Erythroblast (primary cell): ENCODE measurements at regions not wholly inside any gene's neighbourhood (a gene's known extent, or its start where the extent isn't known, plus 50 kb on each side); places are given as distances from the start of the nearest gene placed in this dataset.

ENCODE experiments used
- DNase-seq, 2 experiments: peaks; one replicate each; lab custom pipeline; 2025; lab: John Stamatoyannopoulos, UW
- GATA1 ChIP-seq: IDR thresholded peaks from 2 replicates; pipeline ENCODE4 v1.6.1; 2011; ENCODE audit warnings: low read depth, mild to moderate bottlenecking, control low read depth, low read length, moderate library complexity
- POLR2A ChIP-seq: IDR thresholded peaks from 2 replicates; pipeline ENCODE4 v1.6.1; 2011; ENCODE audit warnings: mild to moderate bottlenecking, low read length

DNA sequence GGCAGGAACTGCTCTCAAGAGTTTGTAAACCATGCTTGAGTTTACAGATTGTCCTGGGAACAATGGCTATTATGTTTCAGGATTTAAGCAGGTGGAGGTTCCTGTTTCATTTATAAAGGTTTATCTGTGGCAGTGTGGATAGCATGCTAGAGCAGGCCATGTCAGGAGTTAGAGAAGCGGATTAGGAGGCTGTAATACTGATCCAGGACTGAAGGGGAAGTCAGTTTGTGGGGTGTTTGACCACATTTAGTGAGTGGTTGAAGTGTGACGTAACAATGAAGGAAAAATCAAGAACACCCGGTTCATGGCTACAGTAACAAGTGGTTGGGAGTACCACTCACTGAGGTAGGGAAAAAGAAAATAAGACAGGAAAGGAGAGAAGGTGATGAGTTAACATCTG is 299.0 kb downstream of the TLR4 start:
- TF ChIP-seq POLR2A: no peak
- DNase-seq: no peak

DNA sequence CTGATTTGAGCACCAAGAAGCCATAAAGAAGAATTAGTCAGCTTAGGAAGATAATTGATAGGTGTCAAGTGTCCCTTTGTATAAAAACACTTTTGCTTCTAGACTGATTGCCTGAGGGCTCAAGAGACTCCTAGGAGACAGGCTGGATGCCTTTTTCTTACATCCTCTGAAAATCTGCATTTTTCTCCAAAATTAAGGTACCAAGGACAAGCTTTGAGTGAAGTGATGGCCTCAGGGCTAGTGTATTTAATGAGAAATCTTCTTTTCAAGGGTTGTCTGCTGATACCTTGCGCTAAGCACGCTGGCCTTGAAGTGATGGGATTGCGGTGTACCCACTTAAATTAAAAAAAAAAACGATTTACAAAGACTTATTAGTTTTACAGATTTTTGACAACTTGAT is 304.0 kb downstream of the TLR4 start:
- no peak for TF ChIP-seq POLR2A
- DNase-seq: no peak

- DNase-seq: no peak
- no peak for TF ChIP-seq GATA1
- no peak for TF ChIP-seq POLR2A
Observed at GRCh38 chr9:118009614-118010013, 305.4 kb downstream of the TLR4 start.

GRCh38 chr9:118017607-118018122 is 313.5 kb downstream of the TLR4 start:
- no peak for TF ChIP-seq GATA1
- no peak for TF ChIP-seq POLR2A
- no peak for DNase-seq

- DNase-seq: no peak
- no peak for TF ChIP-seq GATA1
- TF ChIP-seq POLR2A: no peak
Observed at GRCh38 chr9:118023644-118024043, 319.4 kb downstream of the TLR4 start.

GRCh38 chr9:118028225-118028624 is 324.0 kb downstream of the TLR4 start:
- no peak for TF ChIP-seq POLR2A
- no peak for TF ChIP-seq GATA1
- DNase-seq: no peak

DNA sequence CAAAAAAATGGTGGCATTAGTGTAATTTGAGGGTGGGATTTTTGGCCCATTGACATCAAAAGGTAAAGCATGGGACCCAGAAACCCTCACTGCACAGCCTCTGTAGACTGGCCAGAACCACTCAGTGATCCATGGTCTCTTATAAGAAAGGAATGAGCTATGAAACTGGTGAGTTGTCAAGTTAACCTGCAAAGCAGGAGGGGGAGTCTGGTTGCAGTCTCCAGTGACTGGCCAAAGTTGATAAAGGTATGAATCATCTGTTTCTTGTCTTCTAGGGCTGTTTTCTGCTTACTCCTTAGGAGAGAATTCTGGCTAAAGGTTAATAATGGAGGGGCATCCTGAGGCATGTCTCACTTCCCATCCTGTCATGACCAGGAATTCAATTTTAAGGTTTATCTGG is 325.2 kb downstream of the TLR4 start:
- DNase-seq: no peak
- TF ChIP-seq GATA1 (no peak), POLR2A (no peak)

GRCh38 chr9:118034701-118035100 is 330.5 kb downstream of the TLR4 start:
- TF ChIP-seq POLR2A: no peak
- no peak for TF ChIP-seq GATA1
- DNase-seq: no peak

GRCh38 chr9:118038713-118039112 is 334.5 kb downstream of the TLR4 start:
- TF ChIP-seq GATA1: no peak
- TF ChIP-seq POLR2A: no peak
- no peak for DNase-seq

DNA sequence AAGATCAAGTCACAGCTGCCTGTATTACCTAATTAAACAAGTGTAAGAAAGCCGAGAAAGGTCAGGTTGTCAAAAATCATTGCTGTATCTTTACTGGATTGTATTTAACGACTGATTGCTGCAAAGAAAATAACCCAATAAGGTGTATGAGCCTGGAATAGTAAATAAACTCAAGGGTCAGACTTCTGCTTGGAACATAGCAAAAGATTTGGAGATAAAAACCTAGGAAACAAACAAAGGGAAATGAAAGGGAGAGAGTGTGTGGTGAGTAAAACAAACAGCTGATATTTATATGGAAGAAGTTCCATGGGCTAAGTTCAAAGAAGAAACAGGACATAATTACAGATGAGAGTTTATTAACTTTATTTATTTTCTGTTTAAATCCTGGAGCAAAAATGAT is 354.0 kb downstream of the TLR4 start:
- DNase-seq: no peak
- no peak for TF ChIP-seq POLR2A
- TF ChIP-seq GATA1: no peak

- TF ChIP-seq POLR2A (no peak), GATA1 (no peak)
- DNase-seq: peak; percentile 11 to 34
Observed at GRCh38 chr9:118059484-118060278, 355.5 kb downstream of the TLR4 start.

- DNase-seq: no peak
- TF ChIP-seq POLR2A (no peak), GATA1 (no peak)
Observed at GRCh38 chr9:118083161-118083560, 379.0 kb downstream of the TLR4 start.

DNA sequence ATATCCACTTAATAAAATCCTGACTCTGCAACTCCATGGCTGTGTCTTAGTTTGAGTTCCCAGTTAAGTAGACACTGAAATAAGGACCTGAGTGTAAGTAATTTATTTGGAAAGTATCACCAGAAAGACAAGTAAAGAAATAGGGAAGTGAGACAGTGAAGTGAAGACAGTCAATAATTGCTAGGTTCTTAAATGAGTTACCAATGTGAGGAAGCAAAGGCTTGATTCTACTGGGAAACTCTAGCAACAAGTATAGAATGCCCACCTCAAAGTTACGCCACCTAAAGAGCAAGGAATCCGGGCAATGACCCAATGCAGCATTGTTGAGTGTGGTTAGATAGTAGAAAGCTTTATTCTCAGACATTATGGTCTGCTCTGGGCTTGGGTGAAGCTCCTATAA is 383.9 kb downstream of the TLR4 start:
- no peak for DNase-seq
- TF ChIP-seq POLR2A (no peak), GATA1 (no peak)

DNA sequence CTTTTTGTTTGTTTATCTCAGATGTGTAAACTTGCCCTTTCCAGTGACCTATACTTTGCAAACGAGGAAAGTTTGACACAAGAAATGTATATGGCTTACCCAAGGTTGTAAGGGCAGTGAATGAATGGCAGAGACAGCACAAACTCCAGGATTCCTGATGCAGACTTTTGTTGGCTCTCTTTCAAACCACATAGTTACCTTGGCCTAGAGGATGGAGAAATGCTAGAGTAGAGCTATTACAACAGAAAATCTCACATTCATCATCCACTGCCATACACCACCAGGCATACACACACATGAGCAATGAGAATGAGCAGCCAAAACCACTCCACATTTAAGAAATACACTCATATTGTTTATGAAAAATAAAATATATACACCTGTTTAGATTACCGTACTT is 387.0 kb downstream of the TLR4 start:
- no peak for DNase-seq
- TF ChIP-seq GATA1: no peak
- TF ChIP-seq POLR2A: no peak
